Gastroesophageal sphincter (tissue), 3 donors: ENCODE measurements at regions not wholly inside any gene's neighbourhood (a gene's known extent, or its start where the extent isn't known, plus 50 kb on each side); places are given as distances from the start of the nearest gene placed in this dataset.

Experiments
- POLR2AphosphoS5 ChIP-seq: sonication (generic); formaldehyde crosslinking; IDR thresholded peaks from one replicate; pipeline ENCODE4 v1.6.1; 2017; ENCODE audit warnings: antibody characterized with exemption
- TF ChIP-seq, protein P1 (sequence below), 4 experiments: fragments of 200-600 bp in 2 of 4; fragments of 450-650 bp in 2 of 4; sonication (generic) in 1 of 4; IDR thresholded peaks; one replicate each; pipeline ENCODE4 v1.5.1; 2017 to 2019; ENCODE audit warnings: antibody characterized with exemption in 4 of 4, mild to moderate bottlenecking in 2 of 4, moderate library complexity in 2 of 4

DNA sequence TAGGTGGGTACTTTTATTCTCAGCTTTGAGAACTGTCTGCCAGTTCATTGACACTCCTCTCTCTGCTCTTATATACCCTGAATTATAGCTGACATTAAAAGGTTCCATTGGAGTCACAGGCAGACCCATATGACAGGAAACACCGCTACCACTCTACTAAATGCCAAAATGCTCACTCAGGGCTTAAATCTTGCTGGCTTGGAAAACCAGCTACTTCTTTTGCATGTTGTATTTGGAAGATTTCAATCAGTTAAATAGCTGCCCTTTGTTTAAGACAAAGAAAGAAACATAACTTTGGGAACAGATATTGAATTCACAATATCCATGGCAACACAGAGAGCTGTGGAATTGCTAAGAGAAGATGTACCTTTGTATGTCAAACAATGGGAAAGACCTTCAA, 876.5 kb downstream of the USP25 start:
- TF ChIP-seq POLR2AphosphoS5: no peak
- TF ChIP-seq, protein P1, sequence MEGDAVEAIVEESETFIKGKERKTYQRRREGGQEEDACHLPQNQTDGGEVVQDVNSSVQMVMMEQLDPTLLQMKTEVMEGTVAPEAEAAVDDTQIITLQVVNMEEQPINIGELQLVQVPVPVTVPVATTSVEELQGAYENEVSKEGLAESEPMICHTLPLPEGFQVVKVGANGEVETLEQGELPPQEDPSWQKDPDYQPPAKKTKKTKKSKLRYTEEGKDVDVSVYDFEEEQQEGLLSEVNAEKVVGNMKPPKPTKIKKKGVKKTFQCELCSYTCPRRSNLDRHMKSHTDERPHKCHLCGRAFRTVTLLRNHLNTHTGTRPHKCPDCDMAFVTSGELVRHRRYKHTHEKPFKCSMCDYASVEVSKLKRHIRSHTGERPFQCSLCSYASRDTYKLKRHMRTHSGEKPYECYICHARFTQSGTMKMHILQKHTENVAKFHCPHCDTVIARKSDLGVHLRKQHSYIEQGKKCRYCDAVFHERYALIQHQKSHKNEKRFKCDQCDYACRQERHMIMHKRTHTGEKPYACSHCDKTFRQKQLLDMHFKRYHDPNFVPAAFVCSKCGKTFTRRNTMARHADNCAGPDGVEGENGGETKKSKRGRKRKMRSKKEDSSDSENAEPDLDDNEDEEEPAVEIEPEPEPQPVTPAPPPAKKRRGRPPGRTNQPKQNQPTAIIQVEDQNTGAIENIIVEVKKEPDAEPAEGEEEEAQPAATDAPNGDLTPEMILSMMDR (IDR thresholded peaks at IDR 0.05): no peak
